HCT116 (cell line): ENCODE measurements at regions not wholly inside any gene's neighbourhood (a gene's known extent, or its start where the extent isn't known, plus 50 kb on each side); places are given as distances from the start of the nearest gene placed in this dataset.

ENCODE experiments used
- ATAC-seq: fragments of 200-7000 bp; cut with Tn5 transposase; 2 replicates; pipeline ENCODE4 v1.9.1; 2020; ENCODE audit warnings: mild to moderate bottlenecking, moderate library complexity
- BruUV-seq: library from RNA; stranded (reverse); fragments of 400-500 nt; replicated peaks from 2 replicates; lab custom pipeline; 2021; lab: Mats Ljungman, UMichigan
- CTCF ChIA-PET: fragments of 300-600 bp; sonication (Branson Sonifier 250); formaldehyde crosslinking; loops from one replicate; lab custom pipeline; 2021; ENCODE audit warnings: antibody characterized with exemption; lab: Charles Lee
- POLR2A ChIA-PET: fragments of 300-600, 350-600 bp; sonication (Branson Sonifier 250); formaldehyde crosslinking; loops from one replicate; lab custom pipeline; 2021; ENCODE audit warnings: antibody characterized with exemption; lab: Charles Lee
- RAD21 ChIA-PET, 2 experiments: fragments of 300-600 bp; sonication (Branson Sonifier 250); formaldehyde crosslinking; loops; one replicate each; lab custom pipeline; 2023; ENCODE audit warnings: low total read pairs in 2 of 2; ENCODE audit not compliant: uncharacterized antibody in 2 of 2, unreplicated experiment in 2 of 2, low non-redundant PET in 1 of 2; lab: Charles Lee
- DNase-seq: peaks from one replicate; pipeline ENCODE4 v3.0.0-alpha.2; 2010; ENCODE audit warnings: low read depth, low spot score
- H2AFZ ChIP-seq: fragments of 200-600 bp; shearing (Covaris generic), sonication (generic); 2 replicates; pipeline ENCODE4 v1.6.1; 2017; ENCODE audit warnings: low read depth, mixed run types, mixed read lengths, antibody characterized with exemption, low read length; ENCODE audit not compliant: poor library complexity, severe bottlenecking
- H3K27ac ChIP-seq: 2 replicates; pipeline ENCODE4 v1.5.1; 2012; ENCODE audit warnings: low read depth, low read length
- H3K27me3 ChIP-seq: fragments of 200-600 bp; sonication (generic); 2 replicates; pipeline ENCODE4 v1.6.1; 2016; ENCODE audit warnings: mixed run types, low read length, mixed read lengths; ENCODE audit not compliant: insufficient read depth
- H3K36me3 ChIP-seq, 2 experiments: fragments of 200-500 bp in 1 of 2; fragments of 200-600 bp in 1 of 2; sonication (Bioruptor generic) in 1 of 2; sonication (generic) in 1 of 2; 2 replicates each; pipeline versions ENCODE4 v1.5.1 to v1.6.1; 2014 to 2016; ENCODE audit warnings: low read length in 2 of 2, inconsistent platforms in 1 of 2, mixed read lengths in 1 of 2, mixed run types in 1 of 2; ENCODE audit not compliant: insufficient read depth in 2 of 2, control insufficient read depth in 1 of 2
- H3K4me1 ChIP-seq, 2 experiments: fragments of 200-600 bp in 1 of 2; sonication (generic) in 1 of 2; 2 replicates each; pipeline versions ENCODE4 v1.5.1 to v1.6.1; 2012 to 2017; ENCODE audit warnings: low read length in 2 of 2, inconsistent platforms in 1 of 2, mild to moderate bottlenecking in 1 of 2, mixed read lengths in 1 of 2, mixed run types in 1 of 2, moderate library complexity in 1 of 2; ENCODE audit not compliant: insufficient read depth in 2 of 2, control insufficient read depth in 1 of 2
- H3K4me2 ChIP-seq: fragments of 200-600 bp; sonication (generic); 2 replicates; pipeline ENCODE4 v1.6.1; 2017; ENCODE audit warnings: mixed run types, low read length, mixed read lengths
- H3K4me3 ChIP-seq, 2 experiments: fragments of 200-600 bp in 1 of 2; sonication (generic) in 1 of 2; replicated peaks in 1 of 2; 2 replicates each; pipeline ENCODE4 v1.5.1; 2011 to 2016; ENCODE audit warnings: low read length in 2 of 2, control low read depth in 1 of 2, low read depth in 1 of 2, mild to moderate bottlenecking in 1 of 2, mixed read lengths in 1 of 2, mixed run types in 1 of 2
- H3K79me2 ChIP-seq: fragments of 200-600 bp; sonication (generic); 2 replicates; pipeline ENCODE4 v1.6.1; 2017; ENCODE audit warnings: mild to moderate bottlenecking, mixed run types, low read length, moderate library complexity, mixed read lengths; ENCODE audit not compliant: insufficient read depth
- H3K9ac ChIP-seq: fragments of 200-600 bp; sonication (generic); 2 replicates; pipeline ENCODE4 v1.6.1; 2016; ENCODE audit warnings: low read length, mixed read lengths
- H3K9me2 ChIP-seq: fragments of 200-600 bp; sonication (generic), shearing (Covaris generic); 2 replicates; pipeline ENCODE4 v1.6.1; 2017; ENCODE audit warnings: mixed run types, mild to moderate bottlenecking, moderate library complexity; ENCODE audit not compliant: insufficient read depth
- H3K9me3 ChIP-seq, 2 experiments: fragments of 200-500 bp in 1 of 2; fragments of 200-600 bp in 1 of 2; sonication (Bioruptor generic) in 1 of 2; sonication (generic) in 1 of 2; 2 replicates each; pipeline ENCODE4 v1.6.1; 2014 to 2017; ENCODE audit warnings: low read length in 2 of 2, mixed read lengths in 2 of 2, inconsistent platforms in 1 of 2, low read depth in 1 of 2, mild to moderate bottlenecking in 1 of 2, mixed run types in 1 of 2, moderate library complexity in 1 of 2; ENCODE audit not compliant: control insufficient read depth in 1 of 2, insufficient read depth in 1 of 2
- H4K20me1 ChIP-seq: fragments of 200-600 bp; sonication (generic), shearing (Covaris generic); 2 replicates; pipeline ENCODE4 v1.6.1; 2017; ENCODE audit warnings: mixed run types, mild to moderate bottlenecking, moderate library complexity; ENCODE audit not compliant: insufficient read depth
- CBX3 ChIP-seq: IDR thresholded peaks from 2 replicates; pipeline ENCODE4 v1.6.1; 2012; ENCODE audit warnings: low read depth
- CEBPB ChIP-seq: IDR thresholded peaks from 2 replicates; pipeline ENCODE4 v1.6.1; 2012; ENCODE audit warnings: low read depth
- EGR1 ChIP-seq: IDR thresholded peaks from 2 replicates; pipeline ENCODE4 v1.6.1; 2012; ENCODE audit warnings: low read depth
- EZH2 ChIP-seq: fragments of 200-600 bp; sonication (generic); IDR thresholded peaks from 2 replicates; pipeline ENCODE4 v1.6.1; 2017; ENCODE audit warnings: antibody characterized with exemption, mixed run types
- EZH2phosphoT487 ChIP-seq: fragments of 200-600 bp; IDR thresholded peaks from 2 replicates; pipeline ENCODE4 v1.6.1; 2018; ENCODE audit warnings: antibody characterized with exemption, borderline replicate concordance
- JUND ChIP-seq: IDR thresholded peaks from 2 replicates; pipeline ENCODE4 v1.6.1; 2012
- POLR2A ChIP-seq: IDR thresholded peaks from 2 replicates; pipeline ENCODE4 v1.7.0; 2011; ENCODE audit warnings: borderline replicate concordance; ENCODE audit not compliant: insufficient read depth, insufficient read length; ENCODE audit errors: extremely low read depth
- RAD21 ChIP-seq: IDR thresholded peaks from 2 replicates; pipeline ENCODE4 v1.6.1; 2012; ENCODE audit warnings: low read depth, mild to moderate bottlenecking
- SIN3A ChIP-seq: IDR thresholded peaks from 2 replicates; pipeline ENCODE4 v1.6.1; 2012; ENCODE audit warnings: low read depth
- SP1 ChIP-seq: IDR thresholded peaks from 2 replicates; pipeline ENCODE4 v1.6.1; 2012; ENCODE audit warnings: low read depth
- SRF ChIP-seq: IDR thresholded peaks from 2 replicates; pipeline ENCODE4 v1.6.1; 2012; ENCODE audit warnings: low read depth
- TCF7L2 ChIP-seq: IDR thresholded peaks from 2 replicates; pipeline ENCODE4 v1.7.0; 2011; ENCODE audit warnings: borderline replicate concordance, inconsistent platforms; ENCODE audit not compliant: insufficient read depth, insufficient read length; ENCODE audit errors: extremely low read depth
- ZFX ChIP-seq: fragments of 450-650 bp; IDR thresholded peaks from 2 replicates; pipeline ENCODE4 v1.6.1; 2017
- ZNF274 ChIP-seq: fragments of 200-500 bp; sonication (Bioruptor generic); IDR thresholded peaks from 2 replicates; pipeline ENCODE4 v1.6.1; 2014; ENCODE audit warnings: mild to moderate bottlenecking, low read depth, low read length, inconsistent platforms
- intact Hi-C: fragments of 100-400 bp; cut with micrococcal nuclease; formaldehyde crosslinking; loops from 2 replicates; pipeline ENCODE4 v1.10.0; 2022
- TF ChIP-seq, protein P1 (sequence below): IDR thresholded peaks from 2 replicates; pipeline ENCODE4 v1.6.1; 2011; ENCODE audit warnings: mild to moderate bottlenecking, low read length, moderate library complexity; ENCODE audit not compliant: insufficient replicate concordance; ENCODE audit errors: extremely low read depth
- TF ChIP-seq, protein P2 (sequence below): IDR thresholded peaks from 2 replicates; pipeline ENCODE4 v1.6.1; 2012
- TF ChIP-seq, protein P3 (sequence below): IDR thresholded peaks from 2 replicates; pipeline ENCODE4 v1.6.1; 2012; ENCODE audit warnings: low read depth

DNA sequence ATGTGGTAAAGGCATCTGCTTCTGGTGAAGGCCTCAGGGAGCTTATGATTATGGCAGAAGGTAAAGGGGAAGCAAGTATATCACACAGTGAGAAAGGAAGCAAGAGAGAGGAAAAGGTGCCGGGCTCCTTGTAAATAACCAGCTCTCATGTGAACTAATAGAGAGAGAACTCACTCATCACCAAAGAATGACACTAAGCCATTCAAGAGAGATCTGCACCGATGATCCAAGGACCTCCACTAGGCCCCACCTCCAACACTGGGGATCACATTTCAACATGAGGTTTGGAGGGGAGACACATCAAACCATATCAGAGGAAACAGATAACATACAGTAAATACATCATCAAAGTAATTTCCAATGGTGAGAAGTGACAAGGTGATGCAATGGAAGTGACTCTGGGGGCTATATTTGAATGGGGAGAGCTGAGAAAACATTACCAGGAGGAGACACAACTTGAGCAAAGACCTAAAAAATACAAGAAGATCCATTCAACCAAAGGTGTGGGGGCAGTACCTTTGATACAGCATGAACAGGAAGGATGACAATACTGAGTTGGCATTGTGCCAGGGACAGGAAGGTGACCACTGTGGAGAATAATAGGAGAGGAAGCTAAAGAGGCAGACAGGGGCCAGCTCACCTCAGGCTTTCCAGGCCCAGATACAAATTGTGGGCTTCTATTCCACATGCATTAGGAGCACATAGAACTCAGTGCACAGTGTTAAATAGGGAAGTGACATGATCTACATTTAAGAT, 134.4 kb upstream of the GRIP1 start:
- intact Hi-C loops: no loop called here
- no peak overlapping the region for H3K27ac ChIP-seq
- no peak overlapping the region for H3K4me2 ChIP-seq
- POLR2A ChIA-PET: no interaction called here
- H3K79me2 ChIP-seq: no peaks in the 10 kb centered on the region
- ATAC-seq (no peak), DNase-seq (no peak)
- no peak overlapping the region for H3K4me3 ChIP-seq
- BruUV-seq: no TSS peak
- H3K27me3 ChIP-seq: peaks cover 22% of the 10 kb centered on the region; the same call in 1 of the 2 replicates
- H3K4me1 ChIP-seq: no peaks in the 10 kb centered on the region
- no peak overlapping the region for H3K9ac ChIP-seq
- H2AFZ ChIP-seq: no peak overlapping the region
- H3K36me3 ChIP-seq: no peaks in the 10 kb centered on the region
- H3K9me2 ChIP-seq: no peaks in the 10 kb centered on the region
- no peaks in the 10 kb centered on the region for H3K9me3 ChIP-seq
- no peaks in the 10 kb centered on the region for H4K20me1 ChIP-seq
- TF ChIP-seq EZH2 (no peak), RAD21 (no peak), TCF7L2 (no peak), SRF (no peak), SP1 (no peak), ZFX (no peak), EZH2phosphoT487 (no peak), EGR1 (no peak), SIN3A (no peak), CEBPB (no peak), POLR2A (no peak), CBX3 (no peak), JUND (no peak), ZNF274 (no peak)
- TF ChIP-seq, protein P1, sequence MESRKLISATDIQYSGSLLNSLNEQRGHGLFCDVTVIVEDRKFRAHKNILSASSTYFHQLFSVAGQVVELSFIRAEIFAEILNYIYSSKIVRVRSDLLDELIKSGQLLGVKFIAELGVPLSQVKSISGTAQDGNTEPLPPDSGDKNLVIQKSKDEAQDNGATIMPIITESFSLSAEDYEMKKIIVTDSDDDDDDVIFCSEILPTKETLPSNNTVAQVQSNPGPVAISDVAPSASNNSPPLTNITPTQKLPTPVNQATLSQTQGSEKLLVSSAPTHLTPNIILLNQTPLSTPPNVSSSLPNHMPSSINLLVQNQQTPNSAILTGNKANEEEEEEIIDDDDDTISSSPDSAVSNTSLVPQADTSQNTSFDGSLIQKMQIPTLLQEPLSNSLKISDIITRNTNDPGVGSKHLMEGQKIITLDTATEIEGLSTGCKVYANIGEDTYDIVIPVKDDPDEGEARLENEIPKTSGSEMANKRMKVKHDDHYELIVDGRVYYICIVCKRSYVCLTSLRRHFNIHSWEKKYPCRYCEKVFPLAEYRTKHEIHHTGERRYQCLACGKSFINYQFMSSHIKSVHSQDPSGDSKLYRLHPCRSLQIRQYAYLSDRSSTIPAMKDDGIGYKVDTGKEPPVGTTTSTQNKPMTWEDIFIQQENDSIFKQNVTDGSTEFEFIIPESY: no peak
- TF ChIP-seq, protein P2, sequence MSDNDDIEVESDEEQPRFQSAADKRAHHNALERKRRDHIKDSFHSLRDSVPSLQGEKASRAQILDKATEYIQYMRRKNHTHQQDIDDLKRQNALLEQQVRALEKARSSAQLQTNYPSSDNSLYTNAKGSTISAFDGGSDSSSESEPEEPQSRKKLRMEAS: no peak
- TF ChIP-seq, protein P3, sequence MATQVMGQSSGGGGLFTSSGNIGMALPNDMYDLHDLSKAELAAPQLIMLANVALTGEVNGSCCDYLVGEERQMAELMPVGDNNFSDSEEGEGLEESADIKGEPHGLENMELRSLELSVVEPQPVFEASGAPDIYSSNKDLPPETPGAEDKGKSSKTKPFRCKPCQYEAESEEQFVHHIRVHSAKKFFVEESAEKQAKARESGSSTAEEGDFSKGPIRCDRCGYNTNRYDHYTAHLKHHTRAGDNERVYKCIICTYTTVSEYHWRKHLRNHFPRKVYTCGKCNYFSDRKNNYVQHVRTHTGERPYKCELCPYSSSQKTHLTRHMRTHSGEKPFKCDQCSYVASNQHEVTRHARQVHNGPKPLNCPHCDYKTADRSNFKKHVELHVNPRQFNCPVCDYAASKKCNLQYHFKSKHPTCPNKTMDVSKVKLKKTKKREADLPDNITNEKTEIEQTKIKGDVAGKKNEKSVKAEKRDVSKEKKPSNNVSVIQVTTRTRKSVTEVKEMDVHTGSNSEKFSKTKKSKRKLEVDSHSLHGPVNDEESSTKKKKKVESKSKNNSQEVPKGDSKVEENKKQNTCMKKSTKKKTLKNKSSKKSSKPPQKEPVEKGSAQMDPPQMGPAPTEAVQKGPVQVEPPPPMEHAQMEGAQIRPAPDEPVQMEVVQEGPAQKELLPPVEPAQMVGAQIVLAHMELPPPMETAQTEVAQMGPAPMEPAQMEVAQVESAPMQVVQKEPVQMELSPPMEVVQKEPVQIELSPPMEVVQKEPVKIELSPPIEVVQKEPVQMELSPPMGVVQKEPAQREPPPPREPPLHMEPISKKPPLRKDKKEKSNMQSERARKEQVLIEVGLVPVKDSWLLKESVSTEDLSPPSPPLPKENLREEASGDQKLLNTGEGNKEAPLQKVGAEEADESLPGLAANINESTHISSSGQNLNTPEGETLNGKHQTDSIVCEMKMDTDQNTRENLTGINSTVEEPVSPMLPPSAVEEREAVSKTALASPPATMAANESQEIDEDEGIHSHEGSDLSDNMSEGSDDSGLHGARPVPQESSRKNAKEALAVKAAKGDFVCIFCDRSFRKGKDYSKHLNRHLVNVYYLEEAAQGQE: no peak
- CTCF ChIA-PET: no interaction called here
- RAD21 ChIA-PET: no interaction called here
